ENCODE measurements at regions not wholly inside any gene's neighbourhood (a gene's known extent, or its start where the extent isn't known, plus 50 kb on each side); places are given as distances from the start of the nearest gene placed in this dataset.

DNA sequence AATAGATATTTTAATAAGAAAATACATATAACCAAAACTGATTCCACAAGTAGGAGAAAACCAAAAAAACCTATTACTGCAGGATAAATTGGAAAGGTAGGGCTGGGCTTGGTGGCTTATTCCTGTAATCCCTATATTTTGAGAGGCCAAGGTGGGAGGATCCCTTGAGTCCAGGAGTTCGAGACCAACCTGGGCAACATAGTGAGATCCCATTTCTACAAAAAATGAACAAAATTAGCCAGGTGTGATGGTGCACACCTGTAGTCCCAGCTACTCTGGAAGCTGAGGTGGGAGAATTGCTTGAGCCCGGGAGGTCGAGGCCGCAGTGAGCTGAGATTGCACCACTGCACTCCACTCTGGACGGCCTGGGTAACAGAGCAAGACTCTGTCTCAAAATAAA is 189.2 kb upstream of the IER5L start:
- TF ChIP-seq, protein P1, sequence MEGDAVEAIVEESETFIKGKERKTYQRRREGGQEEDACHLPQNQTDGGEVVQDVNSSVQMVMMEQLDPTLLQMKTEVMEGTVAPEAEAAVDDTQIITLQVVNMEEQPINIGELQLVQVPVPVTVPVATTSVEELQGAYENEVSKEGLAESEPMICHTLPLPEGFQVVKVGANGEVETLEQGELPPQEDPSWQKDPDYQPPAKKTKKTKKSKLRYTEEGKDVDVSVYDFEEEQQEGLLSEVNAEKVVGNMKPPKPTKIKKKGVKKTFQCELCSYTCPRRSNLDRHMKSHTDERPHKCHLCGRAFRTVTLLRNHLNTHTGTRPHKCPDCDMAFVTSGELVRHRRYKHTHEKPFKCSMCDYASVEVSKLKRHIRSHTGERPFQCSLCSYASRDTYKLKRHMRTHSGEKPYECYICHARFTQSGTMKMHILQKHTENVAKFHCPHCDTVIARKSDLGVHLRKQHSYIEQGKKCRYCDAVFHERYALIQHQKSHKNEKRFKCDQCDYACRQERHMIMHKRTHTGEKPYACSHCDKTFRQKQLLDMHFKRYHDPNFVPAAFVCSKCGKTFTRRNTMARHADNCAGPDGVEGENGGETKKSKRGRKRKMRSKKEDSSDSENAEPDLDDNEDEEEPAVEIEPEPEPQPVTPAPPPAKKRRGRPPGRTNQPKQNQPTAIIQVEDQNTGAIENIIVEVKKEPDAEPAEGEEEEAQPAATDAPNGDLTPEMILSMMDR (IDR thresholded peaks at IDR 0.05): no peak
- no peak for TF ChIP-seq POLR2A (IDR thresholded peaks at IDR 0.05)
- TF ChIP-seq EP300 (IDR thresholded peaks at IDR 0.05): no peak
- TF ChIP-seq POLR2AphosphoS5 (IDR thresholded peaks at IDR 0.05): no peak
